Heart left ventricle (tissue), 16 donors: ENCODE measurements at regions not wholly inside any gene's neighbourhood (a gene's known extent, or its start where the extent isn't known, plus 50 kb on each side); places are given as distances from the start of the nearest gene placed in this dataset.

Experiments
- ATAC-seq, 4 donors: fragments of 200-7000 bp; cut with Tn5 transposase; one replicate each; pipeline ENCODE4 v1.9.1; 2020 to 2022; ENCODE audit warnings: moderate library complexity in 4 of 4, mild to moderate bottlenecking in 3 of 4, moderate number of reproducible peaks in 1 of 4
- DNase-seq, 5 donors: peaks; one replicate each; pipeline ENCODE4 v3.0.0-alpha.2; 2020
- H3K27ac ChIP-seq, 12 donors: fragments of 200-600 bp; sonication (generic) in 4 of 12; one replicate each; pipeline versions ENCODE4 v1.5.0 to v1.8.0; 2016 to 2022; ENCODE audit warnings: mild to moderate bottlenecking in 2 of 12
- H3K27me3 ChIP-seq, 9 donors: fragments of 200-600 bp; sonication (generic) in 2 of 9; one replicate each; pipeline versions ENCODE4 v1.5.1 to v1.8.0; 2016 to 2022; ENCODE audit warnings: mild to moderate bottlenecking in 3 of 9
- H3K36me3 ChIP-seq, 9 donors: fragments of 200-600 bp; sonication (generic) in 2 of 9; one replicate each; pipeline versions ENCODE4 v1.5.0 to v1.8.0; 2018 to 2022; ENCODE audit warnings: mild to moderate bottlenecking in 2 of 9
- H3K4me1 ChIP-seq, 12 donors: fragments of 200-600 bp; sonication (generic) in 4 of 12; one replicate each; pipeline versions ENCODE4 v1.5.0 to v1.8.0; 2016 to 2022; ENCODE audit warnings: mild to moderate bottlenecking in 3 of 12
- H3K4me3 ChIP-seq, 12 donors: fragments of 200-600 bp; sonication (generic) in 4 of 12; one replicate each; pipeline versions ENCODE4 v1.5.0 to v1.8.0; 2017 to 2022; ENCODE audit warnings: mild to moderate bottlenecking in 9 of 12, moderate library complexity in 4 of 12
- H3K9me3 ChIP-seq, 12 donors: fragments of 200-600 bp; sonication (generic) in 4 of 12; one replicate each; pipeline versions ENCODE4 v1.5.0 to v1.8.0; 2016 to 2022; ENCODE audit warnings: mild to moderate bottlenecking in 1 of 12
- POLR2A ChIP-seq, 2 donors: fragments of 450-650 bp; IDR thresholded peaks; one replicate each; pipeline ENCODE4 v1.6.1; 2017; ENCODE audit warnings: antibody characterized with exemption in 2 of 2, mild to moderate bottlenecking in 2 of 2, moderate library complexity in 2 of 2
- WGBS, 4 donors: extraction: QIAGEN DNeasy Blood & Tissue Kit in 2 of 4; methylation state at CpG; one replicate each; pipeline versions ENCODE4 v1.1.5 to v1.1.7; 2013 to 2018; 5-methylcytosine and 5-hydroxymethylcytosine counted together
- intact Hi-C, 10 donors: fragments of 100-400 bp; cut with DNase I; formaldehyde crosslinking; loops; one replicate each; pipeline versions ENCODE4 v1.11.1 to v1.14.2; 2022
- TF ChIP-seq, protein P1 (sequence below), 12 donors: fragments of 200-600 bp; sonication (generic) in 4 of 12; IDR thresholded peaks; one replicate each; pipeline versions ENCODE4 v1.5.0 to v1.8.0; 2018 to 2022; ENCODE audit warnings: antibody characterized with exemption in 12 of 12, mild to moderate bottlenecking in 5 of 12
- donor health status: ischemic (EF 13 %, LVEDD 7.1; RV severe dilation, severe dysfunction).
- donor health status: healthy with polysubstance abuse.
- donor health status: DM: no; HTN: yes; CAD: no.
- donor health status: DM: no; HTN: no; CAD: no.
- donor health status: ischemic (EF 25% LVEDD 6.9; RV normal size, moderate dysfunction).
- donor health status: ischemic (EF 25% LVEDD 5.7; RV mildly dilated, moderate dysfunction).
- donor health status: healthy.
- donor health status: DM: yes; HTN: yes; CAD: no.
- donor health status: ischemic (EF 35%, LVEDD 5.7; RV mildly dilated, moderate dysfunction).
- donor health status: nonischemic (EF 11% LVEDD 7.7; RV severe dilation, severe dysfunction).
- donor health status: DM: yes; HTN: yes; CAD: no.
- donor health status: PGD.
- donor health status: ischemic (EF 29% LVEDD 5.4; RV normal size, mild dysfunction).
- donor health status: nonischemic (EF 23%, LVEDD 6.1; RV moderate dilation, normal function).

DNA sequence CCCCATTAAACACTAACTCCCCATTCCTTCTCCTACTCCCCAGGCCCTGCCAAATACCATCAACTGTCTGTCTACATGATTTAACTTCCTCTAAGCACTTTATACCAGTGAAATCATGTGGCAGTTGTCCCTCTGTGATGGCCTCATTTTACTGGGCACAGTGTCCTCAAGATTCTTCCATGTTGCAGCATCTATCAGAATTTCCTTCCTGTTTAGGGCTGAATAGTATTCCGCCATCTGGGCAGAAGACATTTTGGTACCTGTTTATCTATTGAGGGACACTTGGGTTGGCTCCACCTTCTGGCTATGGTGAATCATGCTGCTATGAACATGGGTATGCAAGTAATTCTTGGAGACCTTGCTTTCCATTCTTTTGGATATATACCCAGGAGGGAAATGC is 59.4 kb upstream of the IRX4 start:
- intact Hi-C loops = loop anchor here in 2 of 10 donors (10.0 kb wide), 2 partner anchors 57 to 137 kb away; partner anchors contain the start of genes IRX4 (in 1 of the 2) and NDUFS6 (in 1 of the 2)
- no peak for TF ChIP-seq POLR2A (IDR thresholded peaks at IDR 0.05)
- TF ChIP-seq, protein P1, sequence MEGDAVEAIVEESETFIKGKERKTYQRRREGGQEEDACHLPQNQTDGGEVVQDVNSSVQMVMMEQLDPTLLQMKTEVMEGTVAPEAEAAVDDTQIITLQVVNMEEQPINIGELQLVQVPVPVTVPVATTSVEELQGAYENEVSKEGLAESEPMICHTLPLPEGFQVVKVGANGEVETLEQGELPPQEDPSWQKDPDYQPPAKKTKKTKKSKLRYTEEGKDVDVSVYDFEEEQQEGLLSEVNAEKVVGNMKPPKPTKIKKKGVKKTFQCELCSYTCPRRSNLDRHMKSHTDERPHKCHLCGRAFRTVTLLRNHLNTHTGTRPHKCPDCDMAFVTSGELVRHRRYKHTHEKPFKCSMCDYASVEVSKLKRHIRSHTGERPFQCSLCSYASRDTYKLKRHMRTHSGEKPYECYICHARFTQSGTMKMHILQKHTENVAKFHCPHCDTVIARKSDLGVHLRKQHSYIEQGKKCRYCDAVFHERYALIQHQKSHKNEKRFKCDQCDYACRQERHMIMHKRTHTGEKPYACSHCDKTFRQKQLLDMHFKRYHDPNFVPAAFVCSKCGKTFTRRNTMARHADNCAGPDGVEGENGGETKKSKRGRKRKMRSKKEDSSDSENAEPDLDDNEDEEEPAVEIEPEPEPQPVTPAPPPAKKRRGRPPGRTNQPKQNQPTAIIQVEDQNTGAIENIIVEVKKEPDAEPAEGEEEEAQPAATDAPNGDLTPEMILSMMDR (IDR thresholded peaks at IDR 0.05) = no peak
- Histone ChIP-seq H3K27me3 (peaks cover 0 to 3% (median 0%) of the 10 kb centered on the region in 9 donors), H3K27ac (no peak overlapping the region), H3K4me3 (no peak overlapping the region), H3K36me3 (no peaks in the 10 kb centered on the region), H3K9me3 (peaks cover 0 to 2% (median 0%) of the 10 kb centered on the region in 12 donors), H3K4me1 (peaks cover 0 to 14% (median 6%) of the 10 kb centered on the region in 12 donors)
- ATAC-seq = no peak
- WGBS, 4 donors = 95 to 100% (median 97%) methylated on average over 1 of the region's 1 CpG
- no peak for DNase-seq

DNA sequence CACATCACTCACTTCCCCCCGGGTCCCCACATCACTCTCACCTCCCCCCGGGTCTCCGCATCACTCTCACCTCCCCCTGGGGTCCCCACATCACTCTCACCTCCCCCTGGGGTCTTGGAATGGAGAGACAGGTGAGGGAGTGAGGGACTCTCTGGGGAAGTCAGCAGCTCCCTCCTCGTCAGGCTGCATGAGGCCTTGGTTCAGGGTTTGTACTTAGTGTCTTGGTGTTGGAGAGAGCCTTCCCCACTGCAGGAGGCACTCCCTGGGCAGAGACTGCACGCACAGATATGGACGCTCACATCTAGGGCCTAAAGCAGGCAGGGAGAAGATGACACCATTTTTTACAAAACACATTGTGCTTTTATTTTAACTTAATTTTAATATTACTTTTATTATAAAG is 56.5 kb upstream of the IRX4 start:
- intact Hi-C loops = no loop called here
- Histone ChIP-seq H3K36me3 (peaks cover 0 to 5% (median 0%) of the 10 kb centered on the region in 9 donors), H3K27ac (no peak overlapping the region), H3K9me3 (peaks cover 0 to 6% (median 0%) of the 10 kb centered on the region in 12 donors), H3K4me3 (no peak overlapping the region), H3K4me1 (no peaks in the 10 kb centered on the region), H3K27me3 (no peaks in the 10 kb centered on the region)
- WGBS, 4 donors = 56 to 73% (median 63%) methylated on average over 6 of the region's 6 CpGs
- DNase-seq (no peak), ATAC-seq (no peak)
- TF ChIP-seq, protein P1 (IDR thresholded peaks at IDR 0.05) = no peak
- no peak for TF ChIP-seq POLR2A (IDR thresholded peaks at IDR 0.05)

DNA sequence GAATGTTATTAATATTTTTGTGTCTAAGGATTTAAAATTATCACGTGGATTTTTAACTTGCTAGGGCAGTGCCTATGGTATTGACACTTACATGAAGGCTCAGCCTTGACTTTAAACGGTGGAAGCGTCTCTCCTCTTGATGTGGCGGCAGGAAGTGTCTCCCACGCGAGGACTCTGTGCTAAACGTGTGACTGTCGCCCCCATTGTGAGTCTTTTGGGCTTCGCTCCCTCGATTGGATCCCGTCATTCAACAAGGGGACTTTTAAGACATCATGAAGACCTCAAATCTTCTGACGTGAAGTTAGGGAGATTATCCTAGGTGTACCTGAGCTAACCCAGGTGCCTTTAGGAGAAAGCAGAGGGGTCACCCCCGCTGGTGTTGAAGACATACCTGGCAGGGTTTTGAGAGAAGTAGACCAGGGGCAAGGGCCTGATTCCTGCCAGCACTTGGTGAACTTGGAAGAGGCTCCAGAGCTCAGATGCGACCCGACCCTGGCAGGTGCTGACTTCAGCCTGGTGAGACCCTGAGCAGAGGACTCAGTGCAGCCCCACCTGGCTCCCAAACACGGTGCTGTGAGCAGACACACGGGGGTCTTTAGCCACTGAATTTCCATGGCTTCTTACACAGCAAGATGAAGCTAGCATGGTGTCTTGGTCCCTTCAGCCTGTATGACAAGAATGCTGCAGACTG is 55.7 kb upstream of the IRX4 start:
- Histone ChIP-seq H3K27me3 (peaks cover 0 to 2% (median 0%) of the 10 kb centered on the region in 9 donors), H3K4me3 (no peak overlapping the region), H3K4me1 (no peaks in the 10 kb centered on the region), H3K27ac (no peak overlapping the region), H3K9me3 (peaks cover 0 to 6% (median 0%) of the 10 kb centered on the region in 12 donors), H3K36me3 (peaks cover 0 to 5% (median 0%) of the 10 kb centered on the region in 9 donors)
- DNase-seq = no peak
- no peak for ATAC-seq
- TF ChIP-seq, protein P1 (IDR thresholded peaks at IDR 0.05) = no peak
- no peak for TF ChIP-seq POLR2A (IDR thresholded peaks at IDR 0.05)
- WGBS, 4 donors = 74 to 82% (median 78%) methylated on average over 15 to 17 of the region's 17 CpGs
- intact Hi-C loops = no loop called here

DNA sequence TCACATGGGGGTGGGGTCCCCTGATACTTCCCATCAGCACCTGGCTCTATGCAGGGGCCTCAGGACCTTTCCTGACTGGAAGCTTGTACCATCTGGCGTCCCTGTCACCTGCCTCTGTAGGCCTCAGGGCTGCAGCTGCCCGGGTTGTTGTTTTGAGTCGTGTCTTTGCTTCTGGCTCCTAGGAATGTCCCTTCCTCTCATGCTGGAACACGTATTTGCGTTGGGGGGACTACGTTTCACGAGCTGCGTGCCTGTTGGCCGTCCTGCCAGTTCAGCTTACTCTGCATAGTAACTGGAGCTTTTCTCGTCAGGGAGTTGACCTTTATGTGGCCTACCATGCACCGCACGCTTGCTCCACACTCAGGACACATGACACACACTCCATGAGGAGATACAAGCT is 54.9 kb upstream of the IRX4 start:
- Histone ChIP-seq H3K4me3 (no peak overlapping the region), H3K36me3 (peaks cover 0 to 5% (median 0%) of the 10 kb centered on the region in 9 donors), H3K4me1 (no peaks in the 10 kb centered on the region), H3K27me3 (peaks cover 0 to 6% (median 0%) of the 10 kb centered on the region in 9 donors), H3K9me3 (peaks cover 0 to 6% (median 0%) of the 10 kb centered on the region in 12 donors), H3K27ac (no peak overlapping the region)
- no peak for ATAC-seq
- 83 to 88% (median 87%) methylated on average over 12 of the region's 12 CpGs for WGBS, 4 donors
- no peak for DNase-seq
- no peak for TF ChIP-seq POLR2A (IDR thresholded peaks at IDR 0.05)
- TF ChIP-seq, protein P1 (IDR thresholded peaks at IDR 0.05) = no peak
- intact Hi-C loops = no loop called here
